ENCODE measurements at regions not wholly inside any gene's neighbourhood (a gene's known extent, or its start where the extent isn't known, plus 50 kb on each side); places are given as distances from the start of the nearest gene placed in this dataset.

DNA sequence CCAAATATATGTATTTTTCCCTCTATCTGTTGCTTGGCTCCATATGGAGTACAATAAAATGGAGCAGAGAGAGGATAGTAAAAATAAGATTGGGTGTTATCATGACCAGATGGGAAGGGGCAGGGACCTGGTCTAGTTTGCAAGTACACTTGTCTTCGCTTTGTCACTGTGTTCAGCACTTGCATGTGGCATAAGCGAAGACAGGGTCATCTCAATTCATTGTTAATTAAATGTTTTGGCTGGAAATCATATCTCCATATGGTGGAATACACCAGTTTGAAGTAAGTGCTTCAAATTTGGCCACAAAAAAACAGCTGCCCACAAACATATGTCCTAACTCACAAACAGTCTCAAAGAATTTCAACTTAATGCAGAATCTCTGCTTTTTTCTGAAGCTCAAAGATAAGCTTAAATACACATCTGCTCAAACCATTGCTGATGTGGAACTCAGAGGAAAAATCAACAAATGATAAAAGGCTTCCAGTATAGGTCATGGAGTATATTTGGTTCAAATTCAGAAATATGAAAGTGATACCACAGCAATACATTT is 865.4 kb downstream of the TLE4 start:
- DNase-seq, result no peak
- no peak overlapping the region for H3K27ac ChIP-seq
- no peak overlapping the region for H3K4me3 ChIP-seq
- TF ChIP-seq, protein P1, sequence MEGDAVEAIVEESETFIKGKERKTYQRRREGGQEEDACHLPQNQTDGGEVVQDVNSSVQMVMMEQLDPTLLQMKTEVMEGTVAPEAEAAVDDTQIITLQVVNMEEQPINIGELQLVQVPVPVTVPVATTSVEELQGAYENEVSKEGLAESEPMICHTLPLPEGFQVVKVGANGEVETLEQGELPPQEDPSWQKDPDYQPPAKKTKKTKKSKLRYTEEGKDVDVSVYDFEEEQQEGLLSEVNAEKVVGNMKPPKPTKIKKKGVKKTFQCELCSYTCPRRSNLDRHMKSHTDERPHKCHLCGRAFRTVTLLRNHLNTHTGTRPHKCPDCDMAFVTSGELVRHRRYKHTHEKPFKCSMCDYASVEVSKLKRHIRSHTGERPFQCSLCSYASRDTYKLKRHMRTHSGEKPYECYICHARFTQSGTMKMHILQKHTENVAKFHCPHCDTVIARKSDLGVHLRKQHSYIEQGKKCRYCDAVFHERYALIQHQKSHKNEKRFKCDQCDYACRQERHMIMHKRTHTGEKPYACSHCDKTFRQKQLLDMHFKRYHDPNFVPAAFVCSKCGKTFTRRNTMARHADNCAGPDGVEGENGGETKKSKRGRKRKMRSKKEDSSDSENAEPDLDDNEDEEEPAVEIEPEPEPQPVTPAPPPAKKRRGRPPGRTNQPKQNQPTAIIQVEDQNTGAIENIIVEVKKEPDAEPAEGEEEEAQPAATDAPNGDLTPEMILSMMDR (IDR thresholded peaks at IDR 0.05 in 4 of 5, conservative IDR thresholded peaks at IDR 0.05 in 1 of 5), result no peak
- no peak for TF ChIP-seq POLR2A (IDR thresholded peaks at IDR 0.05)
- H3K36me3 ChIP-seq, result no peaks in the 10 kb centered on the region
- H3K4me1 ChIP-seq, result no peaks in the 10 kb centered on the region
- in situ Hi-C loops (cut with MboI; ENCODE audit: low sequenced_read_pairs in 4 of 4) (no loop called here), intact Hi-C loops (cut with DNase I; ENCODE audit: low total_unique reads) (no loop called here)
- no peak for ATAC-seq
- no peaks in the 10 kb centered on the region for H3K9me3 ChIP-seq
- H3K27me3 ChIP-seq, result no peaks in the 10 kb centered on the region

DNA sequence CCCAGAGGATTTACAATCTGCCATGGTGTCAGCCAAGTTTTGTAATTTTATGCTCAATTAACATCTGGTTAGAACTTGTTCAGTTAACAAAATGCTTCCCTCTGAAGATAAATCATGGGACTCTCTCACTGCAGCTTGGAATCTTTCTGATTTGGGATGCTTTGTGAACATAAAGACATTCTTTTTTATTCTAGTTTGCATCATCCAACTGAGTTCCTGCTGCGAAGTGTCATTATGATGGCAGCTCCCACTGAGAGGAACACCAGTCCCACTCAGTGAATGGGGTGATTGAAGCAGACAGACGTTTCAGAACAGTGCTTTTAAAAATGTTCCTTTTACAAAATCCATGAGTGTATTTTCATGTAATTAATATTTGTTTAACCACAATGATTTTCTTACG is 863.8 kb downstream of the TLE4 start:
- DNase-seq (no peak), ATAC-seq (no peak)
- in situ Hi-C loops (cut with MboI; ENCODE audit: low sequenced_read_pairs in 4 of 4), result no loop called here
- no peak overlapping the region for H3K4me3 ChIP-seq
- intact Hi-C loops (cut with DNase I; ENCODE audit: low total_unique reads), result no loop called here
- H3K9me3 ChIP-seq, result no peaks in the 10 kb centered on the region
- no peaks in the 10 kb centered on the region for H3K27me3 ChIP-seq
- H3K27ac ChIP-seq, result no peak overlapping the region
- no peaks in the 10 kb centered on the region for H3K4me1 ChIP-seq
- H3K36me3 ChIP-seq, result no peaks in the 10 kb centered on the region
- no peak for TF ChIP-seq POLR2A (IDR thresholded peaks at IDR 0.05)
- TF ChIP-seq, protein P1 (IDR thresholded peaks at IDR 0.05 in 4 of 5, conservative IDR thresholded peaks at IDR 0.05 in 1 of 5), result no peak

DNA sequence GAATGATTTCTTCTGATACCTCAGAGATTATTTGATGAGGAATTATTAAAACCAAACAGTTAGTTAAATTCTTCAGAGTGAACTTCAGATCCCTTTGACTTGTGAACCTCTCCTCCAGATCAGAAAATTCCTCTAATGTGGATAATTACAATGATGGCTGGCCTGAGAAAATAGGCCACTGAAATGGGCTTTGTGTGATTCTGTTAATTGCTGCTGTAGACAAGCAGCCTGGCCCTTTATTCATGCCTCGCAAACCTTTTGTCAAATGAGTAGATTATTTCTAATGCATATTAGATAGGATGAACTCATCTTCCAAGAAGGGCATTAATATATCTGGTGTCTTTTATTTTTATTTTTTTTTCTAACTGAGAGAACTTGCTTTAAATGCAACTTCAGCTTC is 855.2 kb downstream of the TLE4 start:
- Histone ChIP-seq H3K4me3 (no peak overlapping the region), H3K27ac (no peak overlapping the region), H3K36me3 (no peaks in the 10 kb centered on the region), H3K27me3 (no peaks in the 10 kb centered on the region), H3K9me3 (no peaks in the 10 kb centered on the region), H3K4me1 (no peaks in the 10 kb centered on the region)
- ATAC-seq (no peak), DNase-seq (no peak)
- intact Hi-C loops (cut with DNase I; ENCODE audit: low total_unique reads), result no loop called here
- TF ChIP-seq, protein P1 (IDR thresholded peaks at IDR 0.05 in 4 of 5, conservative IDR thresholded peaks at IDR 0.05 in 1 of 5), result no peak
- TF ChIP-seq POLR2A (IDR thresholded peaks at IDR 0.05), result no peak
- in situ Hi-C loops (cut with MboI; ENCODE audit: low sequenced_read_pairs in 4 of 4), result no loop called here

DNA sequence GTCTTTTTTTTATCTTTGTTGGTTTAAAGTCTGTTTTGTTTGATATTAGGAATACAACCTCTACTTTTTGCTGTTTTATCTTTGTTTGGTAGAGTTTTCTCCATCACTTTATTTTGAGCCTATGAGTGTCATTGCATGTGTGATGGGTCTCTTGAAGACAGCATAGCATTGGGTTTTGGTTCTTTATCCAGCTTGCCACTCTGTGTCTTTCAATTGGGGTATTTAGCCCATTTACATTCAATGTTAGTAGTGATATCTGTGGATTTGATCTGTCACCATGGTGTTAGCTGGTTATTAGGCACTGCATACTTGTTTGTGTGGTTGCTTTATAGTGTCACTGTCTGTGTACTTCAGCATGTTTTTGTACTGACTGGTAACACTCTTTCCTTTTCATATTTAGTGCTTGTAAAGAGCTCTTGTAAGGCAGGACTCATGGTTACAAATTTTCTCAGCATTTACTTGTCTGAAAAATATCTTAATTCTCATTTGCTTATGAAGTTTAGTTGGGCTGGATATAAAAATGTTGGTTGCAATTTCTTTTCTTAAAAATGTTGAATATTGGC is 845.5 kb downstream of the TLE4 start:
- no peak overlapping the region for H3K4me3 ChIP-seq
- TF ChIP-seq, protein P1 (IDR thresholded peaks at IDR 0.05 in 4 of 5, conservative IDR thresholded peaks at IDR 0.05 in 1 of 5), result no peak
- no peak for TF ChIP-seq POLR2A (IDR thresholded peaks at IDR 0.05)
- intact Hi-C loops (cut with DNase I; ENCODE audit: low total_unique reads), result no loop called here
- H3K4me1 ChIP-seq, result no peaks in the 10 kb centered on the region
- no peak overlapping the region for H3K27ac ChIP-seq
- no peaks in the 10 kb centered on the region for H3K9me3 ChIP-seq
- ATAC-seq (no peak), DNase-seq (no peak)
- in situ Hi-C loops (cut with MboI; ENCODE audit: low sequenced_read_pairs in 4 of 4), result no loop called here
- no peaks in the 10 kb centered on the region for H3K36me3 ChIP-seq
- H3K27me3 ChIP-seq, result no peaks in the 10 kb centered on the region

DNA sequence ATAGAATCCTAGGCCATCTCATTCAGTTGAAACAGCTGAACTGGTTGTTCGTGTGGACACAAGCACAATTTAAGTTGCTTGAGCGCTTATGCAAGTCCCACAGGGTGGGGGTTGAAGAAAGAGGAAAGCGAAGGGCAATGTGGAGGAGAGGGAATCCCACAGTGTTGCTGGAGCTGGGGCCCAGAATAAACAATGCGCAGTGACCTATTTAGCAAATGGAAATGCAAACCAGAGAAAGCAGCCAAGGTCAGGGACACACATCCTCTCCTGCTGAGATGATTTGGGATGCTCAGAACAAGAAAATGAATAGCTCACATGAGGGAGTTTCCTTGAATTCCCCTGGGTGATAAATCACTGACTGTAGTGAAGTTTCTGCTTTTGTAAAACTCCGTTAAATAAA is 838.3 kb downstream of the TLE4 start:
- no peak for ATAC-seq
- Histone ChIP-seq H3K27me3 (no peaks in the 10 kb centered on the region), H3K36me3 (no peaks in the 10 kb centered on the region), H3K4me1 (no peaks in the 10 kb centered on the region), H3K4me3 (no peak overlapping the region), H3K27ac (no peak overlapping the region), H3K9me3 (no peaks in the 10 kb centered on the region)
- no peak for TF ChIP-seq POLR2A (IDR thresholded peaks at IDR 0.05)
- TF ChIP-seq, protein P1 (IDR thresholded peaks at IDR 0.05 in 4 of 5, conservative IDR thresholded peaks at IDR 0.05 in 1 of 5), result no peak
- in situ Hi-C loops (cut with MboI; ENCODE audit: low sequenced_read_pairs in 4 of 4) (no loop called here), intact Hi-C loops (cut with DNase I; ENCODE audit: low total_unique reads) (no loop called here)
- no peak for DNase-seq
